ENCODE measurements at regions not wholly inside any gene's neighbourhood (a gene's known extent, or its start where the extent isn't known, plus 50 kb on each side); places are given as distances from the start of the nearest gene placed in this dataset.

DNA sequence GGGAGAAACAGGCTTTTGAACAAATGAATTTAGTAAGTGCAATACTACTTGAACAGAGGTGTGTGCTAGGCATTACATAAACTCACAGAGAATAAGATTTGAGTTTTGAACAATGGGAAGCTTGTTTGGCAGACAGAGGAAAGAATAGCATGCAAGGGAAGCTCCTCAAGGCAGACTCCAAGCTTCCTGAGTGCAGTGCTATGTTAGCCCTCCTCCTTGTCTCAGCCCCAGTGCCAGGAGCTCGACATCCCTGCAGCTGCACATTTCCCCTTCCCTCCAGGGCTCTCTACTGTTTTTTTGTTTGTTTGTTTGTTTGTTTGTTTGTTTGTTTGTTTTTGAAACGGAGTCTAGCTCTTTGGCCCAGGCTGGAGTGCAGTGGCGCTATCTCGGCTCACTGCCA, 237.5 kb downstream of the IPMK start:
- ChIA-PET CTCF (no interaction called here), POLR2A (no interaction called here)
- Mint-ChIP-seq H3K4me3 (no peak overlapping the region), H3K4me1 (no peaks in the 10 kb centered on the region), H3K9me3 (ENCODE audit: insufficient read depth) (peaks cover 2% of the 10 kb centered on the region), H3K27me3 (no peaks in the 10 kb centered on the region), H3K27ac (no peak overlapping the region)
- H3K9ac ChIP-seq (ENCODE audit: low read length): no peak overlapping the region
- H3K4me2 ChIP-seq (replicated peaks; ENCODE audit: low read depth, low read length, poor library complexity, severe bottlenecking): no peak overlapping the region
- H3K79me2 ChIP-seq (ENCODE audit: control insufficient read depth, insufficient read depth, low read length): no peaks in the 10 kb centered on the region
- no peak overlapping the region for H3K27ac ChIP-seq (ENCODE audit: low read length in 2 of 2)
- ATAC-seq (ENCODE audit: low read depth): no peak
- H2AFZ ChIP-seq (ENCODE audit: insufficient read depth, low read depth, low read length, poor library complexity, severe bottlenecking): no peak overlapping the region
- WGBS (ENCODE audit: insufficient coverage): no CpG with 5 or more reads among the region's 4 CpGs
- no peaks in the 10 kb centered on the region for H3K4me1 ChIP-seq (ENCODE audit: control insufficient read depth in 2 of 2, insufficient read depth in 2 of 2, low read length in 2 of 2)
- H3K27me3 ChIP-seq (replicated peaks in 1 of 4; ENCODE audit: control extremely low read depth in 1 of 4, control insufficient read depth in 3 of 4, insufficient read depth in 4 of 4, low read length in 3 of 4): no peaks in the 10 kb centered on the region
- H3K4me3 ChIP-seq (ENCODE audit: control extremely low read depth in 1 of 5, extremely low read depth in 1 of 5, insufficient read depth in 1 of 5, low read depth in 2 of 5, low read length in 4 of 5): no peak overlapping the region
- intact Hi-C loops (cut with micrococcal nuclease): no loop called here
- no peaks in the 10 kb centered on the region for H3K36me3 ChIP-seq (replicated peaks in 1 of 2; ENCODE audit: control extremely low read depth in 1 of 2, control insufficient read depth in 1 of 2, extremely low read depth in 1 of 2, insufficient read depth in 2 of 2, low read length in 1 of 2)
- no peak for TF ChIP-seq EZH2 (IDR thresholded peaks at IDR 0.05; ENCODE audit: borderline replicate concordance, insufficient read depth, low read depth, low read length, poor library complexity, severe bottlenecking)
- TF ChIP-seq, protein P1, sequence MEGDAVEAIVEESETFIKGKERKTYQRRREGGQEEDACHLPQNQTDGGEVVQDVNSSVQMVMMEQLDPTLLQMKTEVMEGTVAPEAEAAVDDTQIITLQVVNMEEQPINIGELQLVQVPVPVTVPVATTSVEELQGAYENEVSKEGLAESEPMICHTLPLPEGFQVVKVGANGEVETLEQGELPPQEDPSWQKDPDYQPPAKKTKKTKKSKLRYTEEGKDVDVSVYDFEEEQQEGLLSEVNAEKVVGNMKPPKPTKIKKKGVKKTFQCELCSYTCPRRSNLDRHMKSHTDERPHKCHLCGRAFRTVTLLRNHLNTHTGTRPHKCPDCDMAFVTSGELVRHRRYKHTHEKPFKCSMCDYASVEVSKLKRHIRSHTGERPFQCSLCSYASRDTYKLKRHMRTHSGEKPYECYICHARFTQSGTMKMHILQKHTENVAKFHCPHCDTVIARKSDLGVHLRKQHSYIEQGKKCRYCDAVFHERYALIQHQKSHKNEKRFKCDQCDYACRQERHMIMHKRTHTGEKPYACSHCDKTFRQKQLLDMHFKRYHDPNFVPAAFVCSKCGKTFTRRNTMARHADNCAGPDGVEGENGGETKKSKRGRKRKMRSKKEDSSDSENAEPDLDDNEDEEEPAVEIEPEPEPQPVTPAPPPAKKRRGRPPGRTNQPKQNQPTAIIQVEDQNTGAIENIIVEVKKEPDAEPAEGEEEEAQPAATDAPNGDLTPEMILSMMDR (IDR thresholded peaks at IDR 0.05): no peak
- peaks cover 0 to 10% (median 0%) of the 10 kb centered on the region in 3 donors for H3K9me3 ChIP-seq (ENCODE audit: control extremely low read depth in 1 of 3, control insufficient read depth in 2 of 3, insufficient read depth in 1 of 3, low read length in 2 of 3)
- no peaks in the 10 kb centered on the region for H4K20me1 ChIP-seq (ENCODE audit: control insufficient read depth, insufficient read depth, low read length, poor library complexity, severe bottlenecking)
- DNase-seq: no peak

DNA sequence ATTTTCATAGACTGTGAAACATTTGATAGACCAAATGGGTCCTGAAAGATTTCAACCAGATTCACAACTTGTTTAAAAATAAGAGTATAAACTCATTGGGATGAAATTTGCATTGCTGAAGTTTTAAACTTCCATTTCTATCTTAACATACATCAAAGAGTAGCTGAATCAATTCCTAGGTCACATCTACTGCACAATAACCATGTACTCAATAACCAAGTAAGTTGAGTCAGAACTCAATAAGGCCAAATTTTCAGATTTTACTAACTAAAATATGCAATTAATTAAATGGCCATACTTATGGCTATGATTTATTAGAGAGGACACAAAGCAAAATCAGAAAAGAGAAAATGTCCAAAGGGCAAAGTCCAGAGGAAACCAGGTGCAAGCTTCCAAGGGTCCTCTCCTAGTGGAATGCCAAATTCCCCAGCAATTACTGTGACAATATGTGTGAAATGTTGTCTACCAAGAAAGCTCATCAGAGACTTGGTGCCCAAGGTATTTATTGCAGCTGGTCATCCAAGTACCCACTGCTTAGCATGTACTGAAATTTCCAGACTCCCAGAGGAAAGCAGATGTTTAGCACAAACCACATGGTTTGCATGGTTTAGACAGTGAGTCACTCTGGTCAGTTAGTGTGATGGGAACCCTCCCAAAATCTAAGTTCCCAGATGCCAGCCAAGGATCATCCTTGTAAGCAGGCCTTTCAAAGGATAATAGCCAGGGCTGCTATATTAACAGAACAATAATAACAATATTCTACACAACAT, 238.9 kb downstream of the IPMK start:
- Histone ChIP-seq H3K4me1 (ENCODE audit: control insufficient read depth in 2 of 2, insufficient read depth in 2 of 2, low read length in 2 of 2) (no peaks in the 10 kb centered on the region), H3K4me2 (replicated peaks; ENCODE audit: low read depth, low read length, poor library complexity, severe bottlenecking) (no peak overlapping the region), H3K9ac (ENCODE audit: low read length) (no peak overlapping the region), H3K79me2 (ENCODE audit: control insufficient read depth, insufficient read depth, low read length) (no peaks in the 10 kb centered on the region), H3K36me3 (replicated peaks in 1 of 2; ENCODE audit: control extremely low read depth in 1 of 2, control insufficient read depth in 1 of 2, extremely low read depth in 1 of 2, insufficient read depth in 2 of 2, low read length in 1 of 2) (no peaks in the 10 kb centered on the region), H2AFZ (ENCODE audit: insufficient read depth, low read depth, low read length, poor library complexity, severe bottlenecking) (no peak overlapping the region), H3K9me3 (ENCODE audit: control extremely low read depth in 1 of 3, control insufficient read depth in 2 of 3, insufficient read depth in 1 of 3, low read length in 2 of 3) (peaks cover 0 to 10% (median 0%) of the 10 kb centered on the region in 3 donors), H3K27me3 (replicated peaks in 1 of 4; ENCODE audit: control extremely low read depth in 1 of 4, control insufficient read depth in 3 of 4, insufficient read depth in 4 of 4, low read length in 3 of 4) (no peaks in the 10 kb centered on the region), H4K20me1 (ENCODE audit: control insufficient read depth, insufficient read depth, low read length, poor library complexity, severe bottlenecking) (no peaks in the 10 kb centered on the region), H3K27ac (ENCODE audit: low read length in 2 of 2) (no peak overlapping the region), H3K4me3 (ENCODE audit: control extremely low read depth in 1 of 5, extremely low read depth in 1 of 5, insufficient read depth in 1 of 5, low read depth in 2 of 5, low read length in 4 of 5) (no peak overlapping the region)
- H3K27me3 Mint-ChIP-seq: no peaks in the 10 kb centered on the region
- TF ChIP-seq, protein P1 (IDR thresholded peaks at IDR 0.05): no peak
- TF ChIP-seq EZH2 (IDR thresholded peaks at IDR 0.05; ENCODE audit: borderline replicate concordance, insufficient read depth, low read depth, low read length, poor library complexity, severe bottlenecking): no peak
- DNase-seq: no peak
- no peak for ATAC-seq (ENCODE audit: low read depth)
- H3K4me3 Mint-ChIP-seq: no peak overlapping the region
- no peaks in the 10 kb centered on the region for H3K4me1 Mint-ChIP-seq
- CTCF ChIA-PET: no interaction called here
- POLR2A ChIA-PET: no interaction called here
- intact Hi-C loops (cut with micrococcal nuclease): no loop called here
- H3K9me3 Mint-ChIP-seq (ENCODE audit: insufficient read depth): peaks cover 2% of the 10 kb centered on the region
- H3K27ac Mint-ChIP-seq: no peak overlapping the region
